Activated CD8-positive, alpha-beta T cell treated with anti-CD3 and anti-CD28 coated beads for 36 hours (primary cell): ENCODE measurements at regions not wholly inside any gene's neighbourhood (a gene's known extent, or its start where the extent isn't known, plus 50 kb on each side); places are given as distances from the start of the nearest gene placed in this dataset.

ENCODE experiments used
- ATAC-seq: fragments of 200-7000 bp; cut with Tn5 transposase; one replicate; pipeline ENCODE4 v1.10.0; 2021; ENCODE audit warnings: mild to moderate bottlenecking, moderate library complexity
- CTCF ChIA-PET: fragments of 350-600 bp; sonication (Branson Sonifier 250); formaldehyde crosslinking; loops from one replicate; lab custom pipeline; 2021; ENCODE audit warnings: antibody characterized with exemption; lab: Charles Lee
- POLR2A ChIA-PET: fragments of 350-600 bp; sonication (Branson Sonifier 250); formaldehyde crosslinking; loops from one replicate; lab custom pipeline; 2021; ENCODE audit warnings: antibody characterized with exemption; lab: Charles Lee
- DNase-seq: peaks from one replicate; pipeline ENCODE4 v3.0.0-alpha.2; 2020
- H3K27ac Mint-ChIP-seq: one replicate; pipeline ENCODE4 v1.8.0; 2021; ENCODE audit warnings: mild to moderate bottlenecking, mixed read lengths
- H3K27me3 Mint-ChIP-seq: one replicate; pipeline ENCODE4 v1.8.0; 2021; ENCODE audit warnings: mixed read lengths
- H3K36me3 Mint-ChIP-seq: one replicate; pipeline ENCODE4 v1.8.0; 2021; ENCODE audit warnings: low read depth, mixed read lengths
- H3K4me1 Mint-ChIP-seq: one replicate; pipeline ENCODE4 v1.8.0; 2021; ENCODE audit warnings: low read depth, mixed read lengths
- H3K4me3 Mint-ChIP-seq: one replicate; pipeline ENCODE4 v1.8.0; 2021; ENCODE audit warnings: mild to moderate bottlenecking, moderate library complexity, mixed read lengths
- H3K9me3 Mint-ChIP-seq: one replicate; pipeline ENCODE4 v1.8.0; 2021; ENCODE audit warnings: mixed read lengths
- intact Hi-C: fragments of 100-400 bp; cut with micrococcal nuclease; formaldehyde crosslinking; loops from one replicate; pipeline ENCODE4 v1.10.0; 2022
- TF ChIP-seq, protein P1 (sequence below): fragments of 200-600 bp; IDR thresholded peaks from one replicate; pipeline ENCODE4 v1.8.0; 2022; ENCODE audit warnings: antibody characterized with exemption, mild to moderate bottlenecking

DNA sequence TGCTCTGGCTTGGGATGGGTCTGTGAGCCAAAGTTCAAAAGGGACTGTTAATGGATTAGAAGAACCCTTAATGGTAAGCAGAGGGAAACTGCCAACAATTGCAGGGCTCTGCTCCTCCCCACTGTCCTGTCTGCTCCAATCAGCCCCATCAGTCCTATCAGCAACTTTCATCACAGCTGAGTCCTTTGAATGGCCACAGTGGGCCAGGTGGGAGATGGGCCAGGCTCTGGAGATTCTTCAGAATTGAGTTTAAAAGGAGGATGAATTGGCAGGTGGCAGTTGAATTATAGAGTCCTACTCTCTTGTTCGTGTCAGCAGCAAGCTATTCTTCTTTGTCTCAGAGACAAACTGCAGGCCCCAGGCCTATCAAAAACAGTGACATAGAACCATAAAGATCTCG, 573.9 kb downstream of the EPHA4 start:
- H3K36me3 Mint-ChIP-seq = no peaks in the 10 kb centered on the region
- no peak overlapping the region for H3K27ac Mint-ChIP-seq
- no peaks in the 10 kb centered on the region for H3K4me1 Mint-ChIP-seq
- ChIA-PET POLR2A (no interaction called here), CTCF (interaction anchor here (2.1 kb wide), 1 partner anchor 10 kb away, joined by 6 read pairs; no protein-coding TSS in a partner anchor)
- intact Hi-C loops = no loop called here
- no peak for DNase-seq
- peaks cover 6% of the 10 kb centered on the region for H3K27me3 Mint-ChIP-seq
- no peak overlapping the region for H3K4me3 Mint-ChIP-seq
- H3K9me3 Mint-ChIP-seq = no peaks in the 10 kb centered on the region
- ATAC-seq = no peak
- TF ChIP-seq, protein P1, sequence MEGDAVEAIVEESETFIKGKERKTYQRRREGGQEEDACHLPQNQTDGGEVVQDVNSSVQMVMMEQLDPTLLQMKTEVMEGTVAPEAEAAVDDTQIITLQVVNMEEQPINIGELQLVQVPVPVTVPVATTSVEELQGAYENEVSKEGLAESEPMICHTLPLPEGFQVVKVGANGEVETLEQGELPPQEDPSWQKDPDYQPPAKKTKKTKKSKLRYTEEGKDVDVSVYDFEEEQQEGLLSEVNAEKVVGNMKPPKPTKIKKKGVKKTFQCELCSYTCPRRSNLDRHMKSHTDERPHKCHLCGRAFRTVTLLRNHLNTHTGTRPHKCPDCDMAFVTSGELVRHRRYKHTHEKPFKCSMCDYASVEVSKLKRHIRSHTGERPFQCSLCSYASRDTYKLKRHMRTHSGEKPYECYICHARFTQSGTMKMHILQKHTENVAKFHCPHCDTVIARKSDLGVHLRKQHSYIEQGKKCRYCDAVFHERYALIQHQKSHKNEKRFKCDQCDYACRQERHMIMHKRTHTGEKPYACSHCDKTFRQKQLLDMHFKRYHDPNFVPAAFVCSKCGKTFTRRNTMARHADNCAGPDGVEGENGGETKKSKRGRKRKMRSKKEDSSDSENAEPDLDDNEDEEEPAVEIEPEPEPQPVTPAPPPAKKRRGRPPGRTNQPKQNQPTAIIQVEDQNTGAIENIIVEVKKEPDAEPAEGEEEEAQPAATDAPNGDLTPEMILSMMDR = no peak

DNA sequence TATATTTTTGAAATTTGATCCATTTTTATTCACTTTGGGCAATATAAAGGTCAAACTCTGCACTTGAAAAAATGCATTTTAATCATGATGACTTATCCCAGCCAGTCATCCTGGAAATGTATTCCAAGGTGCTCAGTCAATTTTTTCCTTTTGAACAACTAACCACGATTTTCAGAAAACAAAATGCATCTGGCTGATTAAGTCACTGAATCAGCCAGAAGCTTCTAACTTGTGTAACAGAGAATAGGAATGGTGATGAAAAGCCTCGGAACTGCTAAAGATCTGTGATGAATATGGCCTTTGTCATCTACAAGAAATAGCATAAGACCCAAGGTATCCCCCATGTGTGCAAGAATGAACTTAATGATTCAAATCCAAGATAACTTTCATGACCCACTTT, 572.7 kb downstream of the EPHA4 start:
- Mint-ChIP-seq H3K27me3 (peaks cover 1% of the 10 kb centered on the region), H3K4me1 (no peaks in the 10 kb centered on the region), H3K4me3 (no peak overlapping the region), H3K36me3 (no peaks in the 10 kb centered on the region), H3K9me3 (no peaks in the 10 kb centered on the region), H3K27ac (no peak overlapping the region)
- no peak for ATAC-seq
- TF ChIP-seq, protein P1 = no peak
- intact Hi-C loops = no loop called here
- DNase-seq = no peak
- ChIA-PET POLR2A (no interaction called here), CTCF (interaction anchor here (2.1 kb wide), 1 partner anchor 9 kb away, joined by 6 read pairs; no protein-coding TSS in a partner anchor)

DNA sequence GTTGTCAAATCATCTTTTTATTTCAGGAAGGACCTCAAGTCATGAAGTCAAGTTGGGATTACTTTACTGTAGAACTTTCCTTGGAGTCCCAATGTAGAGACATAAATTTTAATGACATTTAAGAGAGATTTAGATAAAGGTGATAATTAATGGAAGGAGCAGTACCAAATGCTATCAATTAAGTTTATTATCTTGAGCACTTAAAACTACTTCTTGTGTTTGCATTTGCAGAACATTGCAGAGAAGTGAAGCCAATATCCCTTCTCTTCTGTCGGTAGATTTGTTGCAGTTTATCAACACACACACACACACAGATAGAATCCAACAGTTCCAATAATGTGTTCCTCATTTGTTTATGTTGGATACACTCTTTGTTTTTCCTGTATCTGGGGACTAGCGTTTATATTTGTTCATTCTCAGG, 570.7 kb downstream of the EPHA4 start:
- CTCF ChIA-PET = no interaction called here
- TF ChIP-seq, protein P1 = no peak

DNA sequence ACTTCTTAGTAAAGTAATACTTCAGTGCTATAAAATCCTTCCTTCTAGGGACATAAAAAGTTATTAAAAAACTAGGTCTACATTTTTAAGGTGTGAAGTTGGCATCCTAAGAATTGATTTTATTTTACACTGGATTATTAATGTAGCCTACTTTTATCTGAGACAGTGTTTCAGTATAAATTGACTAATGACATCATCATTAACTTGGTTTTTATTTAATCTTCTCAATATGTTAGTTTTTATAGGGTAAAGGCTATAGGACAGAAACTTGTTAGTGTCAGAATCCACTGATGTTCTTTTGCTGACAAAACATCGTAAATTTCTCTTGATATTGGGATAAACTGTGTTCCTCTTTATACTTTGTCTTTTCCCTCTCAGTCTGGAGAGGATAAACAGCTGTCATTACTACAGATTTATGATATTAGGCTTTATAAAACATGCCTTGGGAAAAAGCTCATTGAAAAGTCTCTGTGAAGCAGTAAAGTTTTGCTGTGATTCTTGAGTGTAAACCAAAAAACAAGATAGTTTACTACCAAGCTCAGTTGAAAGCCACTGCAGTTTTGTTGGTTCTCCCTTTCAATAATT, 569.9 kb downstream of the EPHA4 start:
- Mint-ChIP-seq H3K9me3 (no peaks in the 10 kb centered on the region), H3K4me3 (no peak overlapping the region), H3K27ac (no peak overlapping the region), H3K27me3 (no peaks in the 10 kb centered on the region), H3K36me3 (no peaks in the 10 kb centered on the region), H3K4me1 (no peaks in the 10 kb centered on the region)
- intact Hi-C loops = no loop called here
- ATAC-seq (no peak), DNase-seq (no peak)
- TF ChIP-seq, protein P1 = no peak
- POLR2A ChIA-PET = no interaction called here
- CTCF ChIA-PET = no interaction called here

More for the DNA sequence above, 570.7 kb downstream of the EPHA4 start:
- DNase-seq = no peak
- intact Hi-C loops = no loop called here
- Mint-ChIP-seq H3K27me3 (no peaks in the 10 kb centered on the region), H3K4me1 (no peaks in the 10 kb centered on the region), H3K4me3 (no peak overlapping the region), H3K36me3 (no peaks in the 10 kb centered on the region), H3K9me3 (no peaks in the 10 kb centered on the region), H3K27ac (no peak overlapping the region)
- POLR2A ChIA-PET = no interaction called here
- ATAC-seq = no peak

DNA sequence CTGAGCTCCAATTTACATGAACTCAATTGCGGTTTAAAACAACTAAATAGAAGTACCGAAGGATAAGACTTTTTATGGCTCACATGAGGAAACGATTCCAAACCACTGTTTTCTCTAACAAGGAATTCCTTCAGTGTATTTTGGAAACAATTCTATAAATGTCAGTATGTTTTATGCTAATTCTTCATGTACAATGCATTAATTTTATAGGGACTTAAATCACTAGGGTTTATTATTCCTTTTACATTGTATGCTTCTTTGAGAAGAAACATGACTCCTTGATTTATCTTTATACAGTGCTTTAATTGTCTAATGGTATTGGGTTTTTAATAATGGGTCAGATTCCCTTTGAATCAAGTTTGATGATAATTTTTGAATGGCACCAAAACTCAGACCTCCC, 566.8 kb downstream of the EPHA4 start:
- intact Hi-C loops = no loop called here
- DNase-seq = no peak
- ChIA-PET CTCF (no interaction called here), POLR2A (no interaction called here)
- H3K27ac Mint-ChIP-seq = no peak overlapping the region
- ATAC-seq = no peak
- no peaks in the 10 kb centered on the region for H3K27me3 Mint-ChIP-seq
- TF ChIP-seq, protein P1 = no peak
- H3K4me1 Mint-ChIP-seq = no peaks in the 10 kb centered on the region
- no peak overlapping the region for H3K4me3 Mint-ChIP-seq
- no peaks in the 10 kb centered on the region for H3K36me3 Mint-ChIP-seq
- no peaks in the 10 kb centered on the region for H3K9me3 Mint-ChIP-seq
